ENCODE measurements at regions not wholly inside any gene's neighbourhood (a gene's known extent, or its start where the extent isn't known, plus 50 kb on each side); places are given as distances from the start of the nearest gene placed in this dataset.

GRCh38 chr21:22691658-22692057 is 1693.4 kb downstream of the NCAM2 start:
- no peak for TF ChIP-seq CTCF (IDR thresholded peaks at IDR 0.05)
- no peak for TF ChIP-seq POLR2A (IDR thresholded peaks at IDR 0.05)

All from breast epithelium (tissue), 3 donors.